GM23338 (cell line): ENCODE measurements at regions not wholly inside any gene's neighbourhood (a gene's known extent, or its start where the extent isn't known, plus 50 kb on each side); places are given as distances from the start of the nearest gene placed in this dataset.

ENCODE experiments used
- ATAC-seq: fragments of 200-7000 bp; cut with Tn5 transposase; 3 replicates; pipeline ENCODE4 v1.9.1; 2020
- DNase-seq: peaks from one replicate; pipeline ENCODE4 v3.0.0-alpha.2; 2015; ENCODE audit warnings: low spot score
- H2AFZ ChIP-seq: fragments of 200-600 bp; sonication (generic); 2 replicates; pipeline ENCODE4 v1.8.0; 2016; ENCODE audit warnings: antibody characterized with exemption, mild to moderate bottlenecking, moderate library complexity
- H3F3A ChIP-seq: fragments of 200-600 bp; sonication (generic); replicated peaks from 2 replicates; pipeline ENCODE4 v1.8.0; 2017; ENCODE audit warnings: antibody characterized with exemption, mixed run types, low read depth
- H3K27ac ChIP-seq: fragments of 200-600 bp; sonication (generic); 2 replicates; pipeline ENCODE4 v1.6.1; 2016; ENCODE audit warnings: low read depth
- H3K27me3 ChIP-seq: fragments of 200-600 bp; sonication (generic); 2 replicates; pipeline ENCODE4 v1.8.0; 2016; ENCODE audit warnings: mild to moderate bottlenecking, mixed run types, moderate library complexity; ENCODE audit not compliant: insufficient read depth
- H3K36me3 ChIP-seq: fragments of 200-600 bp; sonication (generic); 2 replicates; pipeline ENCODE4 v1.8.0; 2016; ENCODE audit warnings: mild to moderate bottlenecking; ENCODE audit not compliant: insufficient read depth
- H3K4me1 ChIP-seq: fragments of 200-600 bp; sonication (generic); 2 replicates; pipeline ENCODE4 v1.8.0; 2016; ENCODE audit warnings: mild to moderate bottlenecking, moderate library complexity; ENCODE audit not compliant: insufficient read depth
- H3K4me2 ChIP-seq: fragments of 200-600 bp; sonication (generic); 2 replicates; pipeline ENCODE4 v1.7.1; 2017; ENCODE audit warnings: mixed run types
- H3K4me3 ChIP-seq: fragments of 200-600 bp; sonication (generic); 2 replicates; pipeline ENCODE4 v1.6.1; 2016; ENCODE audit warnings: mixed run types
- H3K79me2 ChIP-seq: fragments of 200-600 bp; sonication (generic); replicated peaks from 2 replicates; pipeline ENCODE4 v1.8.0; 2017; ENCODE audit warnings: mild to moderate bottlenecking; ENCODE audit not compliant: insufficient read depth
- H3K9me2 ChIP-seq: fragments of 200-600 bp; sonication (generic); 2 replicates; pipeline ENCODE4 v1.8.0; 2017; ENCODE audit not compliant: insufficient read depth
- H4K20me1 ChIP-seq: fragments of 200-600 bp; sonication (generic); replicated peaks from 2 replicates; pipeline ENCODE4 v1.8.0; 2017; ENCODE audit warnings: mild to moderate bottlenecking; ENCODE audit not compliant: insufficient read depth
- H3K27ac Mint-ChIP-seq: 2 replicates; pipeline ENCODE4 v1.8.0; 2020; ENCODE audit warnings: inconsistent platforms, mild to moderate bottlenecking, moderate library complexity, mixed read lengths
- H3K27me3 Mint-ChIP-seq: 3 replicates; pipeline ENCODE4 v1.8.0; 2022; ENCODE audit warnings: low read depth, mild to moderate bottlenecking, moderate library complexity, mixed read lengths, inconsistent platforms; ENCODE audit not compliant: insufficient read depth, poor library complexity
- H3K36me3 Mint-ChIP-seq: 3 replicates; pipeline ENCODE4 v1.8.0; 2021; ENCODE audit warnings: low read depth, mild to moderate bottlenecking, inconsistent platforms, moderate library complexity, mixed read lengths
- H3K4me1 Mint-ChIP-seq: 3 replicates; pipeline ENCODE4 v1.8.0; 2020; ENCODE audit warnings: mild to moderate bottlenecking, inconsistent platforms, mixed read lengths
- H3K4me3 Mint-ChIP-seq: 3 replicates; pipeline ENCODE4 v1.8.0; 2021; ENCODE audit warnings: moderate library complexity, mild to moderate bottlenecking, inconsistent platforms, mixed read lengths
- H3K9me3 Mint-ChIP-seq: 3 replicates; pipeline ENCODE4 v1.8.0; 2020; ENCODE audit warnings: moderate library complexity, mild to moderate bottlenecking, inconsistent platforms, mixed read lengths
- CREB1 ChIP-seq: fragments of 250-450 bp; sonication (Bioruptor Pico); IDR thresholded peaks from 2 replicates; pipeline ENCODE4 v1.5.0; 2020; ENCODE audit warnings: low read depth, mild to moderate bottlenecking, moderate library complexity
- EZH2 ChIP-seq: fragments of 200-600 bp; sonication (generic); IDR thresholded peaks from one replicate; pipeline ENCODE4 v1.8.0; 2017; ENCODE audit warnings: antibody characterized with exemption, mild to moderate bottlenecking, low read depth; ENCODE audit not compliant: unreplicated experiment
- EZH2phosphoT487 ChIP-seq: fragments of 200-600 bp; sonication (generic); IDR thresholded peaks from one replicate; pipeline ENCODE4 v1.8.1; 2018; ENCODE audit warnings: antibody characterized with exemption; ENCODE audit not compliant: unreplicated experiment
- JUNB ChIP-seq: IDR thresholded peaks from one replicate; pipeline ENCODE4 v1.6.1; 2016; ENCODE audit warnings: antibody characterized with exemption; ENCODE audit not compliant: unreplicated experiment
- NANOG ChIP-seq: IDR thresholded peaks from 2 replicates; pipeline ENCODE4 v1.6.1; 2016; ENCODE audit warnings: antibody characterized with exemption, borderline replicate concordance
- POLR2AphosphoS5 ChIP-seq: IDR thresholded peaks from 2 replicates; pipeline ENCODE4 v1.6.1; 2016; ENCODE audit warnings: antibody characterized with exemption, low read depth
- STAT1 ChIP-seq: IDR thresholded peaks from one replicate; pipeline ENCODE4 v1.6.1; 2016; ENCODE audit warnings: antibody characterized with exemption; ENCODE audit not compliant: unreplicated experiment
- ZNF114 ChIP-seq: fragments of 250-450 bp; sonication (Bioruptor Pico); IDR thresholded peaks from 2 replicates; pipeline ENCODE4 v1.5.0; 2020; ENCODE audit warnings: mild to moderate bottlenecking, moderate library complexity
- ZNF331 ChIP-seq: fragments of 250-450 bp; sonication (Bioruptor Pico); IDR thresholded peaks from 2 replicates; pipeline ENCODE4 v1.5.0; 2020; ENCODE audit warnings: low read depth, mild to moderate bottlenecking, moderate library complexity
- TF ChIP-seq, protein P1 (sequence below), 2 experiments: fragments of 200-600 bp in 1 of 2; sonication (generic) in 1 of 2; conservative IDR thresholded peaks; 2 replicates each; pipeline versions ENCODE4 v1.5.1 to v1.6.1; 2016 to 2017; ENCODE audit warnings: antibody characterized with exemption in 2 of 2, low read depth in 2 of 2, mild to moderate bottlenecking in 2 of 2, moderate library complexity in 1 of 2
- TF ChIP-seq, protein P2 (sequence below): IDR thresholded peaks from one replicate; pipeline ENCODE4 v1.6.1; 2018; ENCODE audit warnings: antibody characterized with exemption; ENCODE audit not compliant: unreplicated experiment
- TF ChIP-seq, protein P3 (sequence below): IDR thresholded peaks from 2 replicates; pipeline ENCODE4 v1.6.1; 2016; ENCODE audit warnings: antibody characterized with exemption
- TF ChIP-seq, protein P4 (sequence below): fragments of 250-450 bp; sonication (Bioruptor Pico); IDR thresholded peaks from 2 replicates; pipeline ENCODE4 v1.5.0; 2020; ENCODE audit warnings: mild to moderate bottlenecking, moderate library complexity

DNA sequence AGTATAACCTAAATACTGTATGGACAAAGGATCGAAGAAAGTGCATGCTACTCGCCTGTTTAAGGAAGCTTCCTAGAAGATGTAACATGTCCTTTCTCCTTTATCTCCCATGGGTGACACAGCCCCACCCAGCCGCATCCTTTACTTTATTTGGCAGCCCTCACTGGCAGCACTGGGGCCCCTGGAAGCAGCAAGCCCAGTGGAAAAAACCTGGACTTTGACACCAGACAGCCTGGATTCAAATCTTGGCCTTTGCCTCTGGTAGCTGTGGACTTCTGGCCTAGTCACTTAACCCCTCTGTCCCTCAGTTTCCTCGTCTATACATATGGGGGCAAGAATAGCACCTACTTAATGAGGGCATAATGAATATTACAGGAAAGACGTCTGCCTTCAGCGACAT, 67.1 kb downstream of the MYEOV start:
- Histone ChIP-seq H2AFZ (no peak overlapping the region), H4K20me1 (no peaks in the 10 kb centered on the region), H3K36me3 (no peaks in the 10 kb centered on the region), H3K4me1 (no peaks in the 10 kb centered on the region), H3K4me2 (no peak overlapping the region), H3K27me3 (no peaks in the 10 kb centered on the region), H3F3A (no peaks in the 10 kb centered on the region), H3K79me2 (no peaks in the 10 kb centered on the region), H3K27ac (no peak overlapping the region), H3K9me2 (no peaks in the 10 kb centered on the region), H3K4me3 (no peak overlapping the region)
- no peak overlapping the region for H3K27ac Mint-ChIP-seq
- no peaks in the 10 kb centered on the region; the same call in 2 of the 3 replicates for H3K36me3 Mint-ChIP-seq
- peaks cover 12% of the 10 kb centered on the region for H3K9me3 Mint-ChIP-seq
- no peak for ATAC-seq
- TF ChIP-seq ZNF331 (CRISPR knock-in tag) (no peak), EZH2phosphoT487 (no peak), CREB1 (CRISPR knock-in tag) (no peak), EZH2 (no peak), POLR2AphosphoS5 (no peak), ZNF114 (CRISPR knock-in tag) (no peak), STAT1 (no peak), JUNB (no peak), NANOG (no peak)
- TF ChIP-seq, protein P1, sequence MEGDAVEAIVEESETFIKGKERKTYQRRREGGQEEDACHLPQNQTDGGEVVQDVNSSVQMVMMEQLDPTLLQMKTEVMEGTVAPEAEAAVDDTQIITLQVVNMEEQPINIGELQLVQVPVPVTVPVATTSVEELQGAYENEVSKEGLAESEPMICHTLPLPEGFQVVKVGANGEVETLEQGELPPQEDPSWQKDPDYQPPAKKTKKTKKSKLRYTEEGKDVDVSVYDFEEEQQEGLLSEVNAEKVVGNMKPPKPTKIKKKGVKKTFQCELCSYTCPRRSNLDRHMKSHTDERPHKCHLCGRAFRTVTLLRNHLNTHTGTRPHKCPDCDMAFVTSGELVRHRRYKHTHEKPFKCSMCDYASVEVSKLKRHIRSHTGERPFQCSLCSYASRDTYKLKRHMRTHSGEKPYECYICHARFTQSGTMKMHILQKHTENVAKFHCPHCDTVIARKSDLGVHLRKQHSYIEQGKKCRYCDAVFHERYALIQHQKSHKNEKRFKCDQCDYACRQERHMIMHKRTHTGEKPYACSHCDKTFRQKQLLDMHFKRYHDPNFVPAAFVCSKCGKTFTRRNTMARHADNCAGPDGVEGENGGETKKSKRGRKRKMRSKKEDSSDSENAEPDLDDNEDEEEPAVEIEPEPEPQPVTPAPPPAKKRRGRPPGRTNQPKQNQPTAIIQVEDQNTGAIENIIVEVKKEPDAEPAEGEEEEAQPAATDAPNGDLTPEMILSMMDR (conservative IDR thresholded peaks at IDR 0.05; ENCODE audit: low read depth in 2 of 2) = no peak
- TF ChIP-seq, protein P2, sequence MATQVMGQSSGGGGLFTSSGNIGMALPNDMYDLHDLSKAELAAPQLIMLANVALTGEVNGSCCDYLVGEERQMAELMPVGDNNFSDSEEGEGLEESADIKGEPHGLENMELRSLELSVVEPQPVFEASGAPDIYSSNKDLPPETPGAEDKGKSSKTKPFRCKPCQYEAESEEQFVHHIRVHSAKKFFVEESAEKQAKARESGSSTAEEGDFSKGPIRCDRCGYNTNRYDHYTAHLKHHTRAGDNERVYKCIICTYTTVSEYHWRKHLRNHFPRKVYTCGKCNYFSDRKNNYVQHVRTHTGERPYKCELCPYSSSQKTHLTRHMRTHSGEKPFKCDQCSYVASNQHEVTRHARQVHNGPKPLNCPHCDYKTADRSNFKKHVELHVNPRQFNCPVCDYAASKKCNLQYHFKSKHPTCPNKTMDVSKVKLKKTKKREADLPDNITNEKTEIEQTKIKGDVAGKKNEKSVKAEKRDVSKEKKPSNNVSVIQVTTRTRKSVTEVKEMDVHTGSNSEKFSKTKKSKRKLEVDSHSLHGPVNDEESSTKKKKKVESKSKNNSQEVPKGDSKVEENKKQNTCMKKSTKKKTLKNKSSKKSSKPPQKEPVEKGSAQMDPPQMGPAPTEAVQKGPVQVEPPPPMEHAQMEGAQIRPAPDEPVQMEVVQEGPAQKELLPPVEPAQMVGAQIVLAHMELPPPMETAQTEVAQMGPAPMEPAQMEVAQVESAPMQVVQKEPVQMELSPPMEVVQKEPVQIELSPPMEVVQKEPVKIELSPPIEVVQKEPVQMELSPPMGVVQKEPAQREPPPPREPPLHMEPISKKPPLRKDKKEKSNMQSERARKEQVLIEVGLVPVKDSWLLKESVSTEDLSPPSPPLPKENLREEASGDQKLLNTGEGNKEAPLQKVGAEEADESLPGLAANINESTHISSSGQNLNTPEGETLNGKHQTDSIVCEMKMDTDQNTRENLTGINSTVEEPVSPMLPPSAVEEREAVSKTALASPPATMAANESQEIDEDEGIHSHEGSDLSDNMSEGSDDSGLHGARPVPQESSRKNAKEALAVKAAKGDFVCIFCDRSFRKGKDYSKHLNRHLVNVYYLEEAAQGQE = no peak
- TF ChIP-seq, protein P3, sequence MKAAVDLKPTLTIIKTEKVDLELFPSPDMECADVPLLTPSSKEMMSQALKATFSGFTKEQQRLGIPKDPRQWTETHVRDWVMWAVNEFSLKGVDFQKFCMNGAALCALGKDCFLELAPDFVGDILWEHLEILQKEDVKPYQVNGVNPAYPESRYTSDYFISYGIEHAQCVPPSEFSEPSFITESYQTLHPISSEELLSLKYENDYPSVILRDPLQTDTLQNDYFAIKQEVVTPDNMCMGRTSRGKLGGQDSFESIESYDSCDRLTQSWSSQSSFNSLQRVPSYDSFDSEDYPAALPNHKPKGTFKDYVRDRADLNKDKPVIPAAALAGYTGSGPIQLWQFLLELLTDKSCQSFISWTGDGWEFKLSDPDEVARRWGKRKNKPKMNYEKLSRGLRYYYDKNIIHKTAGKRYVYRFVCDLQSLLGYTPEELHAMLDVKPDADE = no peak
- TF ChIP-seq, protein P4, sequence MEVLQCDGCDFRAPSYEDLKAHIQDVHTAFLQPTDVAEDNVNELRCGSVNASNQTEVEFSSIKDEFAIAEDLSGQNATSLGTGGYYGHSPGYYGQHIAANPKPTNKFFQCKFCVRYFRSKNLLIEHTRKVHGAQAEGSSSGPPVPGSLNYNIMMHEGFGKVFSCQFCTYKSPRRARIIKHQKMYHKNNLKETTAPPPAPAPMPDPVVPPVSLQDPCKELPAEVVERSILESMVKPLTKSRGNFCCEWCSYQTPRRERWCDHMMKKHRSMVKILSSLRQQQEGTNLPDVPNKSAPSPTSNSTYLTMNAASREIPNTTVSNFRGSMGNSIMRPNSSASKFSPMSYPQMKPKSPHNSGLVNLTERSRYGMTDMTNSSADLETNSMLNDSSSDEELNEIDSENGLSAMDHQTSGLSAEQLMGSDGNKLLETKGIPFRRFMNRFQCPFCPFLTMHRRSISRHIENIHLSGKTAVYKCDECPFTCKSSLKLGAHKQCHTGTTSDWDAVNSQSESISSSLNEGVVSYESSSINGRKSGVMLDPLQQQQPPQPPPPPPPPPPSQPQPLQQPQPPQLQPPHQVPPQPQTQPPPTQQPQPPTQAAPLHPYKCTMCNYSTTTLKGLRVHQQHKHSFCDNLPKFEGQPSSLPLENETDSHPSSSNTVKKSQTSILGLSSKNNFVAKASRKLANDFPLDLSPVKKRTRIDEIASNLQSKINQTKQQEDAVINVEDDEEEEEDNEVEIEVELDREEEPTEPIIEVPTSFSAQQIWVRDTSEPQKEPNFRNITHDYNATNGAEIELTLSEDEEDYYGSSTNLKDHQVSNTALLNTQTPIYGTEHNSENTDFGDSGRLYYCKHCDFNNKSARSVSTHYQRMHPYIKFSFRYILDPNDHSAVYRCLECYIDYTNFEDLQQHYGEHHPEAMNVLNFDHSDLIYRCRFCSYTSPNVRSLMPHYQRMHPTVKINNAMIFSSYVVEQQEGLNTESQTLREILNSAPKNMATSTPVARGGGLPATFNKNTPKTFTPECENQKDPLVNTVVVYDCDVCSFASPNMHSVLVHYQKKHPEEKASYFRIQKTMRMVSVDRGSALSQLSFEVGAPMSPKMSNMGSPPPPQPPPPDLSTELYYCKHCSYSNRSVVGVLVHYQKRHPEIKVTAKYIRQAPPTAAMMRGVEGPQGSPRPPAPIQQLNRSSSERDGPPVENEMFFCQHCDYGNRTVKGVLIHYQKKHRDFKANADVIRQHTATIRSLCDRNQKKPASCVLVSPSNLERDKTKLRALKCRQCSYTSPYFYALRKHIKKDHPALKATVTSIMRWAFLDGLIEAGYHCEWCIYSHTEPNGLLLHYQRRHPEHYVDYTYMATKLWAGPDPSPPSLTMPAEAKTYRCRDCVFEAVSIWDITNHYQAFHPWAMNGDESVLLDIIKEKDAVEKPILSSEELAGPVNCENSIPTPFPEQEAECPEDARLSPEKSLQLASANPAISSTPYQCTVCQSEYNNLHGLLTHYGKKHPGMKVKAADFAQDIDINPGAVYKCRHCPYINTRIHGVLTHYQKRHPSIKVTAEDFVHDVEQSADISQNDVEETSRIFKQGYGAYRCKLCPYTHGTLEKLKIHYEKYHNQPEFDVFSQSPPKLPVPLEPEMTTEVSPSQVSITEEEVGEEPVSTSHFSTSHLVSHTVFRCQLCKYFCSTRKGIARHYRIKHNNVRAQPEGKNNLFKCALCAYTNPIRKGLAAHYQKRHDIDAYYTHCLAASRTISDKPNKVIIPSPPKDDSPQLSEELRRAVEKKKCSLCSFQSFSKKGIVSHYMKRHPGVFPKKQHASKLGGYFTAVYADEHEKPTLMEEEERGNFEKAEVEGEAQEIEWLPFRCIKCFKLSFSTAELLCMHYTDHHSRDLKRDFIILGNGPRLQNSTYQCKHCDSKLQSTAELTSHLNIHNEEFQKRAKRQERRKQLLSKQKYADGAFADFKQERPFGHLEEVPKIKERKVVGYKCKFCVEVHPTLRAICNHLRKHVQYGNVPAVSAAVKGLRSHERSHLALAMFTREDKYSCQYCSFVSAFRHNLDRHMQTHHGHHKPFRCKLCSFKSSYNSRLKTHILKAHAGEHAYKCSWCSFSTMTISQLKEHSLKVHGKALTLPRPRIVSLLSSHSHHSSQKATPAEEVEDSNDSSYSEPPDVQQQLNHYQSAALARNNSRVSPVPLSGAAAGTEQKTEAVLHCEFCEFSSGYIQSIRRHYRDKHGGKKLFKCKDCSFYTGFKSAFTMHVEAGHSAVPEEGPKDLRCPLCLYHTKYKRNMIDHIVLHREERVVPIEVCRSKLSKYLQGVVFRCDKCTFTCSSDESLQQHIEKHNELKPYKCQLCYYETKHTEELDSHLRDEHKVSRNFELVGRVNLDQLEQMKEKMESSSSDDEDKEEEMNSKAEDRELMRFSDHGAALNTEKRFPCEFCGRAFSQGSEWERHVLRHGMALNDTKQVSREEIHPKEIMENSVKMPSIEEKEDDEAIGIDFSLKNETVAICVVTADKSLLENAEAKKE (CRISPR knock-in tag) = no peak
- DNase-seq = no peak
- peaks cover 3% of the 10 kb centered on the region; the same call in 1 of the 3 replicates for H3K4me1 Mint-ChIP-seq
- no peaks in the 10 kb centered on the region for H3K27me3 Mint-ChIP-seq
- H3K4me3 Mint-ChIP-seq = no peak overlapping the region
